NCI-H1436 treated with DMSO at 0.1 percent for 48 hours (cell line): ENCODE measurements at regions not wholly inside any gene's neighbourhood (a gene's known extent, or its start where the extent isn't known, plus 50 kb on each side); places are given as distances from the start of the nearest gene placed in this dataset.
"Not testable (repeated sequence)": the region's sequence is repeated elsewhere in the genome, so short reads cannot be mapped to it uniquely, and the experiment has no call there.

Source experiments
- DNase-seq: peaks from one replicate; lab custom pipeline; 2025; lab: John Stamatoyannopoulos, UW

DNA sequence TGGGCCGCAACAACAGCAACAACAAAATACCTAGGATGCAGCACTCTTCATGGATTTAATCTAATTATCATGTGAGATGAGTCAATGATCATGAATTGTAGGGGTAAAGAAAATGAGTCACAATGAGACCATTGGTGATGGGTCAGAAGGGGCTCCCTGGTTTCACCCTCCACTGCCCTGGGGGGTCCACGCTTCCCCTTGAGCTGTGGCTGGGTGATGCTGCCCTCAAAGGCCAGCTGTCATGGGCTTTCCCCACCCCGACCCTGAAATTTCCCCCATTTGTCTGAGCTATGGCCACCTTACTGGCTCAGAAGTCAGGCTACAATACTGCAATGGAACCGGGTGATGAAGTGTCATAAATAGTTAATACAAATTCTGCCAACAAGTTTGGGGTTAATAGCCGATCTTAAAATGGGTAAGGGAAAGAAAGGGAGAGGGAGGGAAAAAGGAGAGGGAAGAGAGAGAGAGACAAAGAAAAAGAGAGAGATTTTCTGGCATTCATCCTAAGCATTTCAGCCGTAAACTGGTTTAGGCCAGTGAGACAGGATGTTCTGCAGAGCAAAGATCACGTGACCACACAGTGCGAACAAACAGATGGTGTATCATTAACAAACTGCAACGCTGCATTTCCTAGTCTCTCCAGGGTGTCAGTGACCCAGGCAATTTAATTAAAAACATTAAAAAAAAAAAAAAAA lies 143.4 kb upstream of the ERRFI1 start:
- peak; percentile 36 for DNase-seq

DNA sequence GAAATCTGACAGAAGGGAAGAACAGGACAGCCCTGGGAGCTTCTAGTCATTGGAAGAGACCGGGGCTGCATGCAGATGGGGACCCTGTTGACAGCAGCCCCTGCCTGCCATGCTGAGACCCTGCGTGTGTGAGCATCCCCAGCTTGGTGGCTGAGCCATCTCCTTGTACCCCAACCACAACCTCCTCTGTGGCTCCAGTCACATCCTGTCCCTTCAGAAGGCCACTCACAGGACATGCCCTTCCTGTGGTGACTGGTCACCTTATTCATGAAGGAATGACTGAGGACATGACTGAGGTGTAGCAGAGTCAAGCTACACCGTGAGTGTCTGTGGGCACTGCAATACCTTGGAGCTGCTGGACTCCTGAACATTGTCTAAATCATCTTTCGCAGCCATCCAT lies 141.8 kb upstream of the ERRFI1 start:
- no peak for DNase-seq

DNA sequence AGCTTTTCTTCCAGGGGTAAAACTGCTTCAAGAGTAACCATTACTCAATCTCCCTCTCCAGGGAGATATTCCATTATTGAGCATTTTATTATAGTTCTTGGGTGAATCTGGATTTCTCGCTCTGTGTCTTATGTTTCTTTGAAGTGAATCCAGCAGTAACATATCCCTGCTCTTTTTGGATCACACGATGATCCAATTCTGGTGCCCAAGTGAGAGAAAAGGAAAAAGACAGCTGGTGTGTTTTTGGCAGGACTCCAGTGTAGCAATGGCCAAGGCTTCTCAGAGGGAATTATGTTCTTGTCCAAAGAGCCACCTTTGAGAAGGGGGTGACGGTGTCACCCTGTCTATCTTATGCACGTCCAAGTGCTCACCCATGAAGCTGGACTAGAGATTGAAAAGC lies 140.3 kb upstream of the ERRFI1 start:
- no peak for DNase-seq

DNA sequence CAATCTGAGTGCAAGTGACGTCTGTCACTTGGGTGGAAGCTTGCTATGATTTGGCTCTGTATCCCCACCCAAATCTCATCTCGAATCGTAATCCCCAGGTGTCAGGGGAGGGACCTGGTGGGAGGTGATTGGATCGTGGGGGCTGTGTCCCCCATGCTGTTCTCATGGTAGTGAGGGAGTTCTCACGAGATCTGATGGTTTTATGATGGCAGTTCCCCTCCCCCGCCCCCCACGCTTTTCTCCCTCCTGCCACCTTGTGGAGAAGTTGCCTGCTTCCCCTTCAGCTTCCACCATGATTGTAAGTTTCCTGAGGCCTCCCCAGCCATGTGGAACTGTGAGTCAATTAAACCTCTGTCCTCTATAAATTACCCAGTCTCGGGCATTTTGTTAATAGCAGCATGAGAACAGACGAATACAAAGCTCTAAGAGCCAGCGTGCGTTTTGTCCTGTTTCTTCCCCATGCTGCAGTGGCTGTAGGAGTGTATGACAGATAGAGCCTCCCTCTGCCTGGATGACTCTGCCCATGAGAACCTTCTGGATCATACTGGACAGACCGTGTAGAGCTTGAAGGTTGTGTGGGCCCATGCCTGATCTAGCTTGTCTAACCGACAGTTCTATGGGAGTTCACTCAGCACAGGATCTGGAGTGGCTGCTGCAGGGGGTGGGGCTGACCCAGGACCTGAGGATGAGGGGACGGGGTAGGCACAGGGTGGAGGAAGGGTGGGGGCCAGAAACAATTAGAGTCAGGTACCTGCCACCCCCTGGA lies 139.7 kb upstream of the ERRFI1 start:
- no peak for DNase-seq

DNA sequence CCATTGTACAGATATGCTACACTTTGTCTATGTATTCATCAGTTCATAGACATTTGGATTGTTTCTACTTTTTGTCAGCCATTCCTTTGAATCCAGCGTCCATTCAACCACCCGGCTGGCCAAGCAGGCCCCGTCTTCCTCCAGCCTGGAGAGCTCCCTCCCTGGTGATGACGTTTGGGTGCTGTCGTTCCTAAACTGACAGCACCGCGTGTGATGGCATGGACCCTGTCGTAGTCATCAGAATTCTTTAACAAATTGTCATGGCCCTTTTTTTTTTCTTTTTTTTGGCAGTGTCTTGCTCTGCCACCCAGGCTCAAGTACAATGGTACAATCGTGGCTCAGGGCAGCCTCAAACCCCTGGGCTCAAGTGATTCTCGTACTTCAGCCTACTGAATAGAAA lies 138.6 kb upstream of the ERRFI1 start:
- no peak for DNase-seq

DNA sequence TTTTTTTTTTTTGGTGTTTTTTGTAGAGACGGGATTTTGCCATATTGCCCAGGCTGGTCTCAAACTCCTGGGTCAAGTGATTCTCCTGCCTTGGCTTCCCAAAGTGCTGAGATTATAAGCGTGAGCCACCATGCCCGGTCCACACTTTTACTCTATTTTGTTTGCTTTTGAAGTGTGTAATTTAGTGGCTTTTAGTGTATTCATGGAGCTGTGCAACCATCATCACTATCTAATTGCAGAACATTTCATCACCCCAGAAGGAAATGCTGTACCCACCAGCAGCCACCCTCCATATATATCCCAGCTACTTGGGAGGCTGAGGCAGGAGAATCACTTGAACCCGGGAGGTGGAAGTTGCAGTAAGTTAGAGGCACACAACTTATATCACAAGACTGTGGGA lies 136.9 kb upstream of the ERRFI1 start:
- no peak for DNase-seq

DNA sequence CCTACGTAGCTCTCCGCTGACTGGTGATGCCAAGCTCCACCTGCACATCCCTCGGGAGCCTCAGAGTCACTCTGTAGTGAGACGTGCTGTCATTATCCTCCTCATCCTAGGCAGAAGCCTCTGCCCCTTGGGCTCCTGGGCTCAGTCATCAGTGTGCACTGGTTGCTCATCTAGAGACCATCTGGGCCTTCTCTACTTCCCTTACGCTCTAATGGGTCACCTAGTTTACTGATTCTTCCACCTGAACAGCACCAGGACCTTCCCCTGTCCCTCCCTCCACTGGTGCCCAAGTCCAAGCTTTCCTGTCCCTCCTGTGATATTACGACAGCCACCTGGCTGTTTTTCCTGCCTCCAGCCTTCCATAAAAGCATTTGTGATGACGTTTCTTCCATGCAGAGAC lies 136.1 kb upstream of the ERRFI1 start:
- DNase-seq, result no peak

DNA sequence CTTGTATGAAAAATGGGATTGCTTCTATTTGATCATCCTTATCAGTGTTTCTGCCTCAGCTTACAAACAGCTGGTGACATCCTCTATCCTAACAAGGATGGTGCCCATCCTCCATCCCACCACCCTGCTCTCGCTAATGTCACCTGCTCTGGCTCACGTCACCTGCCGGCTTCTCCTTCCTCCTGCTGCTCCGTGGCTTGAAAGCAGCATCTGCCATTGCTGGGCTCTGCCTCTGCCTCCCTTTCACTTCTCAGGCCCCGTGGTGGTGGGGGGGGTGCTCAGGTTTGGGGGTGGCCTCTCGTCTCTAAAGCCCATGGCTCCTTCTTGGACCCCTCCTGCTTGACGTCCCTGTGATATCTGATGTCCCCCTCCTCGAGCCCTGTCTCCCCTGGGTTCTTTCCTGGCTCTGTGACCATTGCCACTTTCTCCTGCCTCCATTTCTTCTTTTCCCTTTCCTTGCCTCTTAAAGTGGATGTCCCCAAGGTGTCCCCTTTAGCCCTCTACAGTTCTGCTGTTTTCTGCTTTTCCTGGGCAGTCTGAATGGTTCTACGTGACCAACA lies 135.5 kb upstream of the ERRFI1 start:
- DNase-seq, result no peak

DNA sequence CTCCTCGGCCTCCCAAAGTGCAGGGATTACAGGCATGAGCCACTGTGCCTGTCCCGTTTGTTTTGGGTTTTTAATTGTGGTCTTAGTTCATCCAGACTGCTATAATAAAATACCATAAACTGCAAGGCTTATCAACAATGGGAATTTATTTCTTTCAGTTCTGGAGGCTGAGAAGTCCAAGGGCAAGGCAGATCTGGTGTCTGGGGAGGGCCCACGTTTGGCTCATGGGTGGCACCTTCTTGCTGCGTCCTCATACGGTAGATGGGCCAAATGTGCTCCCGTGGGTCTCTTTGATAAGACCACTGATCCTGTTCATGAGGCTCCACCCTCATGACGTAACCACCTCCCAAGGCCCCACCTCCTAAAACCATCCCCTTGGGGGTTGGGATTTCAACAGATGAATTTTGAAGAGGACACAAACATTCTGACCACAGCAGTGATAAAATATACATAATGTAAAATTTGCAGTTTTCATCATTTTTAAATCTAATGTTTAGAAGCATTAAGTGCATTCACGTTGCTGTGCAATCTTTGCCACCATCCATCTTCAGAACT lies 133.4 kb upstream of the ERRFI1 start:
- no peak for DNase-seq

DNA sequence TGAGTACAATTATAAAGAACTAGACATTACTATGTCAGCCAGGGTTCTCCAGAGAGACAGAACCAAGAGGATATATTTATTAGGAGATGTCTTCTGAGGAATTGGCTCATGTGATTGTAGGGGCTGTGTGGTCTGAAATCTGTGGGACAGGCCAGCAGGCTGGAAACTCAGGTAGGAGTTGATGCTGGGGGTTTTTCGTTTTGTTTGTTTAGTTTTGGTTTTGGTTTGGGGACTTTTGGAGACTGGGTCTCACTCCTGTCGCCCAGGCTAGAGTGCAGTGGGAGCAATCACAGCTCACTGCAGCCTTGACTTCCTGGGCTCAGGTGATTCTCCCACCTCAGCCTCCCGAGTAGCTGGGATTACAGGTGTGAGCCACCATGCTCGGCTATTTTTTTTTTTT lies 132.9 kb upstream of the ERRFI1 start:
- DNase-seq, result no peak

DNA sequence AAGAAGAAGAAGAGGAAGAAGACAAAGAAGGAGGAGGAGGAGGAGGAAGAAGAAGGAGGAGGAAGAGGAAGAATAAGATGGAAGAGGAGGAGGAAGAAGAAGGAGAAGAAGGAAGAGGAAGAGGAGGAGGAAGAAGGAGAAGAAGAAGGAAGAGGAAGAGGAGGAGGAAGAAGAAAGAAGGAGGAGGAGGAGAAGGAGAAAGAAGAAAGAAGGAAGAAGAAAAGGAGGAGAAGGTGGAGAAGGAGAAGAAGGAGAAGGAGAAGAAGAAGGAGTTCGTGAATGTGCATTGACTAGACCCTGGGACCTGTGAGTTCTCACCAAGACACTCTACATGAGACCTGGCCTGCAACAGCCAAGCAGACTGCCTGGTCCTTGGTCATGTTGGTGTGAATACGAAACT lies 131.7 kb upstream of the ERRFI1 start:
- DNase-seq, result no peak

DNA sequence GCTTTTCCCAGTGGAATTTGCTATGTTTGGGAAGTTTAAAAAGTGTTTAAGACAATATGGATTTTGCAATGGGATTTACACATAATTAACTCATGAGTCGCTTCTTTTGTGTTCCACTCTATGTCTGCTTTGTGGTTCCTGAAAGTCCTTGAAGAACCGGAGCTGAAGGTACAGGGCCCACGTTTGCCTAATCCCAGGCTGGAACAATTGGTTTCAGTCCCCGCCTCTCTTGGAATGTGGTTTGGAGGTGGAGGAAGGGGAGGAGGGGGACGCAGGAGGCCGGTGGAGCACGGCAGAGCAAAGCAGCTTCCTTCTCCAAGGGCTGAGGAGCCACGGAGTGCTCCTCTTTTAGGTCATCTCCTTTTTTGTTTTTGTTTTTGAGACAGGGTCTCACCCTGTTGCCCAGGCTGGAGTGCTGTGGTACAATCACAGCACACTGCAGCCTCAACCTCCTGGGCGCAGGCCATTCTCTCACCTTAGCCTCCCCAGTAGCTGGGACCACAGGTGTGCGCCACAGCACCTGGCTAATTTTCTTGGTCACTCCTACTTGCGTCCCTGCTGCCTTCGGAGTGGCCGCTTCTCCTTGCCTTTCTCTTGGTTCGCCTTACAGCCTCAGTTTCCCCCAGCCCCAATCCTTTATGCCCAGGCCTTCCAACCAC lies 129.5 kb upstream of the ERRFI1 start:
- DNase-seq, result no peak

DNA sequence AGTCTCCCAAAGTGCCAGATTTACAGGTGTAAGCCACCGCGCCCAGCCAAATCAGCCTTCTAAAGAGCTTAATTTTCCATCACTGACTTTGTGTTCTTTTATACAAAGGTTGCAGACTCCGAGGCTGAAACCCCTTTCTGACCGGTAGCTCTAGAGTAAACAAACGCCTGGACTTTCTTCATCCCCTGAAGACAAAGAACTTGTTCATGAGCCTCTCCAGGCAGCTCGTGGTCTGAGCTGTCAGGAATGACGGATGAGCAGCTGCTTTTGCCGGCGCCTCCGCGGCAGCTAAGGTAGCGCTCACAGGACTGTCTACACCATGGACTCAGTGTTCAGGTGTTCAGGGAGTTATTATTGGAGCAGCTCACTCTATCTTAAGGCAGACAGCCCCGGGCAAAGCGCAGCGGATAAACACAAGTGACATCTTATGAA lies 128.5 kb upstream of the ERRFI1 start:
- no peak for DNase-seq

DNA sequence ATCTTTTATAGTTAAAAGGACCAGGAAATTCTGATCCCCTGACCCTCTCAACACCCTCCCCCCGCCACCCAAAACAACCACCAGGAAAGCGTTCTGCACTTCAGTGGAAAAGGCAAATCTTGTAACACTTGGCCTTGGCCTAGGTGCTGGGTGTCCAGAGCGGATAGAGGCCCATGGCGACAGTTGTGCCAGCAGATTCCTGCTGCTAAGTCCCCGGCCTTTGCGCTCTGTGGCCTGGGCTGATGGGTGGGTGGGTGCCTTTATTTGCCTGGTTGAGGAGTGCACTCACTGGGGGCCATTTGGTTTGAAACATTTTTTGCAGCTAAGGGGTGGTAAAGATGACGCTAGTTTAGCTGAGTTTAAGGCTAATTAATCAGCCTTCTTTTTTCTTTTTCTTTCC lies 127.9 kb upstream of the ERRFI1 start:
- DNase-seq, result no peak

DNA sequence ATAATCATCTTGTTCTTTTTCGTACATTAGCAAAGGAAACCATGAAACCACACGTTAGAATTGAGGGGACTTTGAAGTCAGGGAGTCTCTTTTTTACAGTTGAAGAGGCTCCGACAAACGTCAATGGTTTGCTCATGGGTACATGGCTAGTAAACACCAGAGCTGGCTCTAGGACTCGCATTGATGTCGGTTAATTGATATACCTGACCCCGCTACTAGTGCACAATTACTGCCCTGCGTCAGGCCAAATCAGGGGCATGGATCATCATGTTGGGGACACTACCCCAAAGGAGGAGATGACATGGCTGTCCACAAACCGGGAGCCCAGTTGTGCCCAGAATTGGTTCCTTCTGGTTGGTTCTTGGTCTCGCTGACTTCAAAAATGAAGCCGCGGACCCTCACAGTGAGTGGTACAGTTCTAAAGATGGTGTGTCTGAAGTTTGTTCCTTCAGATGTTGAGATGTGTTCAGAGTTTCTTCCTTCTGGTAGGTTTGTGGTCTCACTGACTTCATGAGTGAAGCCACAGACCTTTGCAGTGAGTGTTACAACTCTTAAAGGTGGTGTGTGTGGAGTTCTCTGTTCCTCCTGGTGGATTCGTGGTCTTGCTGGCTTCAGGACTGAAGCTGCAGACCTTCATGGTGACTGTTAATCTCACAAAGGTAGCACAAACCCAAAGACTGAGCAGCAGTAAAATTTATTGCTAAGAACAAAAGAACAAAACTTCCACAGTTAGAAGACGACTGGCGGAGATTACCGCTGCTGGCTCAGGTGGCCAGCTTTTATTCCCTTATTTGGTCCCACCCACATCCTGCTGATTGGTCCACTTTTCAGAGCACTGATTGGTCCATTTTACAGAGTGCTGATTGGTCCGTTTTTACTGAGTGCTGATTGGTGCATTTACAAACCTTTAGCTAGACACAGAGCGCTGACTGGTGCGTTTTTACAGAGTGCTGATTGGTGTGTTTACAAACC lies 126.9 kb upstream of the ERRFI1 start:
- DNase-seq, result no peak

DNA sequence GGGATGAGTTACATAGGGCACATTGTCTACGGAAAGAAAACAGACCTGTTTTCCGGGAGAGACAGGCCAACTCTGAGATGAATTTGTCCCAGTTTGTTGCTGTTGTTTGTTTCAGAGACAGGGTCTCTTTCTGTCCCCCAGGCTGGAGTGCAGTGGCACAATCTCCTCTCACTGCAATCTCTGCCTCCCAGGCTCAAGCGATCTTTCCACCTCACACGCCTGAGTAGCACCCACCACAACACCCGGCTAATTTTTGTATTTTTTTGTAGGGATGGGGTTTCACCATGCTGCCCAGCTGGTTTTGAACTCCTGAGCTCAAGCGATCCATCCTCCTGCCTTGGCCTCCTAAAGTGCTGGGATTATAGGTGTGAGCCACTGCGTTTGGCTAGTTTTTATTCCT lies 125.5 kb upstream of the ERRFI1 start:
- DNase-seq, result no peak

DNA sequence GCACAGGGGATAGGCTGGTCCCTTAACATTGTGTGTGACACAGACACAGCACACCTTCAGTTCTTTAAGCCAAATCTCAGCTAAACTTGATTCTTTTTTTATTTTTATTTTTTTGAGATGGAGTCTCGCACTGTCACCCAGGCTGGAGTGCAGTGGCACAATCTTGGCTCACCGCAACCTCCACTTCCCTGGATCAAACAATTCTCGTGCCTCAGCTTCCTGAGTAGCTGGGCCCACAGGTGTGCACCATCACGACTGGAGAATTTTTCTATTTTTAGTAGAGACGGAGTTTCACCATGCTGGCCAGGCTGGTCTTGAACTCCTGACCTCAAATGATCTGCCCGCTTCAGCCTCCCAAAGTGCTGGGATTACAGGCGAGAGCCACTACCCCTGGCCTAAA lies 123.6 kb upstream of the ERRFI1 start:
- not testable (repeated sequence) for DNase-seq

DNA sequence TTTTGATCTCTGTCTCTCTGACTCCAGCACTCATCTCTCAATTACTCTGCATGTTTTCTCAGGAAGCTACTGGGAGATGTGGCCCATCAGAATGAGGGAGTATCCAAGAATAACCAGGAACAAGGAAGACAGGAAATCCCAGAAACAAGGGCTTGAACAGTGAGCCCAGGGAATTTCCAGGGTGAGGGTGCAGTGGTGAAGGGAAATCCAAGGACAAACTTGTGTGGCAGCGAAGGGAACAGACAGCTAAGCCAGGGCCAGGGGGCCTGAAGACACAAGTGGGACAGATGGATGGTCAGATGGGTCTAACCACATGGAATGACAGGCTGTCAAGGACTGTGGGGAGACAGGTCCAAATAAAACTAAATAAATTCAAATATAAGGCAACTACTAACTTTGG lies 121.8 kb upstream of the ERRFI1 start:
- DNase-seq, result no peak

DNA sequence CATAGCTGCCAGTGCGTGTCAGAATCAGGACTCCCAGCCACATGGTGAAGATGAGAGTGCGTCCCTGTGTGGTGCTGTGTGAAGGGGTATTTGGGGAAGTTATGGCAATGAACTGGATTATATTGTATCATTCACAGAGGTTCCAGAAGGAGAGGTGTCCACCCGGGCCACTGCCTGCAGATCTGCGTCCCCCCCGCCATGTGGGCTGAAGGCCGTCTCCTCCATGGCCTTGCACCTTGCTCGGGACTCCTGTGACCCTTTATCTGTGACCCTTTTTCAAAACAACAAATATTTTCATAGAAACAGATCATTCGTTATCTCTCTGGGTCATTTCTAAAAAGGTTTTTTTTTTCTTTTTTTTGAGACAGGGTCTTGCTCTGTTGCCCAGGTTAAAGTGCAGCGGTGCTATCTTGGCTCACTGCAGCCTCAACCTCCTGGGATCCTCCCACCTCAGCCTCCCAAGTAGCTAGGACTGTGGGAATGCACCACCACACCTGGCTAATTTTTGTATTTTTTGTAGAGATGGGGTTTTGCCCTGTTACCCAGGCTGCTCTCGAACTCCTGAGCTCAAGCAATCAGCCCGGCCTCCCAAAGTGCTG lies 120.2 kb upstream of the ERRFI1 start:
- no peak for DNase-seq

DNA sequence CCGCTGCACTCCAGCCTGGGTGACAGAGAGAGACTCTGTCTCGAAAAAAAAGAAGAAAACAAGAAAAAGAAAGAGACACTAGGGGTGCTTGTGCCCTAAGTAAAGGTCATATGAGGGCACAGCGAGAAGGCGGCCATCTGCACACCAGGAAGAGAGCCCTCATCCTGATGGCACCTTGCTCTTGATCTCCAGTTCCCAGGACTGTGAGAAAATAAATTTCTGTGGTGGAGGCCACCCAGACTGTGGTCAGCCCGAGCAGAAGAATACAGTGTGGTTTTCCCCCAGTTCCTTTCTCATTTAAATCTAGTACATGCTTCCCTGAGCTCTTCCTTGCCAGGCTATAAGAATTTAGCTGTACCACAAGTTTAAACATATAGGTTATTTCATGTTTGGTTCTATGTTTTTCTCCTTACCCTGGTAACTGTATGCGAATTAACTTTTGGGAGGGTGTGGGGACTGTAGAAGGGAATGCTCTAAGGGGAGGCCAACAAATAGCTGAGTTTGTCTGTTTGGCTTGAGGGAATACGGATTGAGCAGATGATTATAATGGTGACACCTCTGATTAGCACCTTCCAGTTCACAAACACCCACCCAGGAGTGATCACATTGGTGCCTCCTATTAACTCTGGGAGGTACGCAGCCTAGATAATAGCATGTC lies 119.6 kb upstream of the ERRFI1 start:
- DNase-seq, result no peak

DNA sequence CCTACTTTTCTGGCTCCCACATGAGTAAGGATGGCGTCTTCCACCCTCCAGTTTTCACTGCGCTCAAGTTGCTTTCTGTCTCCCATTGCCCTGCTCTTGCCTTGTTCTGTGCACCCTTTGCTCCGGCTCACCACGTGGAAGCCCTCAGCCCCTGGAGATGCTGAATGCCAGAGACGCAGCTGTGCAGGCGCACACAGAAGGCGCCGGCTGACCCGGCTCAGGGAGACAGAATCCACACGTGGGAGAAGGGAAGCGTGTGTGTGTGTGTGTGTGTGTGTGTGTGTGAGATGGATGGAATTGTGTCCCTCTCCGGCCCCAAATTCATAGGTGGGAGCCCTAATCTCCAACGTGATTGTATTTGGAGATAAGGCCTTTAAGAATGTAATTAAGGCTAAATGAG lies 118.2 kb upstream of the ERRFI1 start:
- DNase-seq, result no peak
